Pancreas (tissue), 10 donors: ENCODE measurements at regions not wholly inside any gene's neighbourhood (a gene's known extent, or its start where the extent isn't known, plus 50 kb on each side); places are given as distances from the start of the nearest gene placed in this dataset.
"Not testable (repeated sequence)": the region's sequence is repeated elsewhere in the genome, so short reads cannot be mapped to it uniquely, and the experiment has no call there.

Experiments
- ATAC-seq, 4 donors: fragments of 200-7000 bp; cut with Tn5 transposase; one replicate each; pipeline versions ENCODE4 v1.8.0 to v1.9.1; 2020; ENCODE audit warnings: mild to moderate bottlenecking in 4 of 4, moderate library complexity in 4 of 4
- DNase-seq, 6 donors: peaks; one replicate each; pipeline ENCODE4 v3.0.0-alpha.2; 2020
- FAIRE-seq: peaks from 2 replicates; lab custom pipeline; 2012; peaks lifted over from hg19 to GRCh38; lab: Jason Lieb, UNC
- H3K27ac ChIP-seq, 4 donors: fragments of 200-600 bp; sonication (generic); 1 replicate in 3 of 4; 2 replicates in 1 of 4; pipeline versions ENCODE4 v1.5.0 to v1.8.0; 2020
- H3K27me3 ChIP-seq, 4 donors: fragments of 200-600 bp; one replicate each; pipeline ENCODE4 v1.8.0; 2021
- H3K36me3 ChIP-seq, 3 donors: fragments of 200-600 bp; sonication (generic) in 1 of 3; one replicate each; pipeline versions ENCODE4 v1.5.0 to v1.8.0; 2020 to 2021
- H3K4me1 ChIP-seq, 3 donors: fragments of 200-600 bp; one replicate each; pipeline ENCODE4 v1.8.0; 2021
- H3K4me3 ChIP-seq, 4 donors: fragments of 200-600 bp; sonication (generic) in 2 of 4; one replicate each; pipeline versions ENCODE4 v1.5.0 to v1.8.0; 2020 to 2021
- H3K9me3 ChIP-seq, 4 donors: fragments of 200-600 bp; one replicate each; pipeline ENCODE4 v1.8.0; 2021
- CTCF ChIP-seq, 4 donors: fragments of 200-600 bp; sonication (generic) in 3 of 4; IDR thresholded peaks; one replicate each; pipeline versions ENCODE4 v1.5.0 to v1.8.0; 2021; ENCODE audit warnings: antibody characterized with exemption in 4 of 4
- WGBS, 2 donors: extraction: QIAGEN DNeasy Blood & Tissue Kit; methylation state at CpG; one replicate each; pipeline ENCODE4 v1.1.7; 2013; 5-methylcytosine and 5-hydroxymethylcytosine counted together
- intact Hi-C, 3 donors: fragments of 100-400 bp; cut with DNase I; formaldehyde crosslinking; loops; one replicate each; pipeline versions ENCODE4 v1.11.1 to v1.14.2; 2022
- donor health status: healthy with polysubstance abuse.
- donor health status: DM: no; HTN: no; CAD: no; lungs with moderate emphysema.
- donor health status: DM: no; HTN: no; CAD: no.
- donor health status: control.
- donor health status: control.
- donor health status: Bipolar disorder and iron deficiency.
- donor health status: DM: yes; HTN: yes; CAD: no.
- donor health status: DM: no; HTN: no; CAD: no.
- donor health status: DM: no; HTN: no; CAD: no.
- donor health status: DM: yes; HTN: yes; CAD: no.

GRCh38 chr7:4483851-4484250 lies 198.2 kb upstream of the FOXK1 start:
- 86 to 95% methylated on average over 1 of the region's 1 CpG for WGBS, 2 donors

GRCh38 chr7:4484545-4484944 lies 197.6 kb upstream of the FOXK1 start:
- Histone ChIP-seq H3K4me3 (no peak overlapping the region), H3K4me1 (no peaks in the 10 kb centered on the region), H3K36me3 (no peaks in the 10 kb centered on the region), H3K9me3 (no peaks in the 10 kb centered on the region), H3K27me3 (no peaks in the 10 kb centered on the region), H3K27ac (no peak overlapping the region)
- ATAC-seq (no peak), FAIRE-seq (no peak), DNase-seq (no peak)
- intact Hi-C loops = no loop called here
- no peak for TF ChIP-seq CTCF (IDR thresholded peaks at IDR 0.05)
- WGBS, 2 donors = 13 to 14% methylated on average over 1 of the region's 1 CpG

More at GRCh38 chr7:4483851-4484250, 198.2 kb upstream of the FOXK1 start:
- Histone ChIP-seq H3K36me3 (no peaks in the 10 kb centered on the region), H3K4me1 (no peaks in the 10 kb centered on the region), H3K4me3 (no peak overlapping the region), H3K27ac (no peak overlapping the region), H3K9me3 (no peaks in the 10 kb centered on the region), H3K27me3 (no peaks in the 10 kb centered on the region)
- no peak for DNase-seq
- ATAC-seq = no peak
- intact Hi-C loops = no loop called here
- TF ChIP-seq CTCF (IDR thresholded peaks at IDR 0.05) = no peak
- no peak for FAIRE-seq

GRCh38 chr7:4486907-4487306 lies 195.2 kb upstream of the FOXK1 start:
- 19 to 22% methylated on average over 4 of the region's 4 CpGs for WGBS, 2 donors
- intact Hi-C loops = no loop called here
- H3K9me3 ChIP-seq = no peaks in the 10 kb centered on the region
- H3K4me1 ChIP-seq = no peaks in the 10 kb centered on the region
- H3K27me3 ChIP-seq = no peaks in the 10 kb centered on the region
- DNase-seq (no peak), ATAC-seq (no peak), FAIRE-seq (no peak)
- TF ChIP-seq CTCF (IDR thresholded peaks at IDR 0.05) = no peak
- no peak overlapping the region for H3K4me3 ChIP-seq
- no peak overlapping the region for H3K27ac ChIP-seq
- no peaks in the 10 kb centered on the region for H3K36me3 ChIP-seq

- H3K9me3 ChIP-seq, FAIRE-seq, H3K4me1 ChIP-seq, H3K36me3 ChIP-seq, ATAC-seq, H3K27ac ChIP-seq, H3K4me3 ChIP-seq, intact Hi-C loops, H3K27me3 ChIP-seq: not testable (repeated sequence)
- DNase-seq = peak in 1 of 6 donors; percentile 46
- 89 to 92% methylated on average over 27 to 30 of the region's 30 CpGs for WGBS, 2 donors
Measured at GRCh38 chr7:4496911-4497310, 185.2 kb upstream of the FOXK1 start.

- DNase-seq = no peak
- TF ChIP-seq CTCF (IDR thresholded peaks at IDR 0.05) = no peak
- Histone ChIP-seq H3K27me3 (no peaks in the 10 kb centered on the region), H3K4me1 (no peaks in the 10 kb centered on the region), H3K36me3 (no peaks in the 10 kb centered on the region), H3K27ac (no peak overlapping the region), H3K9me3 (no peaks in the 10 kb centered on the region), H3K4me3 (no peak overlapping the region)
- no peak for ATAC-seq
- WGBS, 2 donors = 82 to 83% methylated on average over 10 of the region's 10 CpGs
- no peak for FAIRE-seq
- intact Hi-C loops = no loop called here
Measured at GRCh38 chr7:4500812-4501211, 181.3 kb upstream of the FOXK1 start.

- FAIRE-seq, H3K4me3 ChIP-seq, DNase-seq, H3K36me3 ChIP-seq, H3K4me1 ChIP-seq, intact Hi-C loops, H3K27me3 ChIP-seq, H3K9me3 ChIP-seq, H3K27ac ChIP-seq, ATAC-seq: not testable (repeated sequence)
- 72 to 80% methylated on average over 7 of the region's 7 CpGs for WGBS, 2 donors
Measured at GRCh38 chr7:4507886-4508285, 174.2 kb upstream of the FOXK1 start.
